Caco-2 (cell line): ENCODE measurements at regions not wholly inside any gene's neighbourhood (a gene's known extent, or its start where the extent isn't known, plus 50 kb on each side); places are given as distances from the start of the nearest gene placed in this dataset.

Source experiments
- BruUV-seq: library from RNA; stranded (reverse); fragments of 400-500 nt; replicated peaks from 2 replicates; lab custom pipeline; 2021; lab: Mats Ljungman, UMichigan
- CTCF ChIA-PET: fragments of 300-600 bp; sonication (Branson Sonifier 250); formaldehyde crosslinking; loops from one replicate; lab custom pipeline; 2022; ENCODE audit warnings: antibody characterized with exemption; lab: Charles Lee
- POLR2A ChIA-PET: fragments of 300-600 bp; sonication (Branson Sonifier 250); formaldehyde crosslinking; loops from one replicate; lab custom pipeline; 2022; ENCODE audit warnings: antibody characterized with exemption; lab: Charles Lee
- DNase-seq, 2 experiments: peaks; one replicate each; pipeline versions ENCODE4 v3.0.0 to v3.0.0-alpha.2; 2020 to 2022
- H3K27me3 ChIP-seq: replicated peaks from 2 replicates; pipeline ENCODE4 v1.6.0; 2011; ENCODE audit warnings: low read length; ENCODE audit not compliant: control insufficient read depth, insufficient read depth
- H3K36me3 ChIP-seq: 2 replicates; pipeline ENCODE4 v1.5.1; 2011; ENCODE audit warnings: low read length; ENCODE audit not compliant: control insufficient read depth, insufficient read depth
- H3K4me1 ChIP-seq: fragments of 250-450 bp; sonication (Bioruptor Pico); 2 replicates; pipeline ENCODE4 v1.5.1; 2020; ENCODE audit warnings: mild to moderate bottlenecking
- H3K4me3 ChIP-seq: 2 replicates; pipeline ENCODE4 v1.5.1; 2011; ENCODE audit warnings: low read depth, mild to moderate bottlenecking, control low read depth, low read length
- H3K9me3 ChIP-seq: fragments of 250-450 bp; sonication (Bioruptor Pico); 2 replicates; pipeline ENCODE4 v1.5.1; 2020; ENCODE audit warnings: mild to moderate bottlenecking, moderate library complexity
- H3K27ac Mint-ChIP-seq: one replicate; pipeline ENCODE4 v1.8.0; 2022; ENCODE audit warnings: mixed read lengths; ENCODE audit not compliant: unreplicated experiment
- H3K27me3 Mint-ChIP-seq: one replicate; pipeline ENCODE4 v1.8.0; 2022; ENCODE audit warnings: mixed read lengths; ENCODE audit not compliant: insufficient read depth, unreplicated experiment
- H3K36me3 Mint-ChIP-seq: one replicate; pipeline ENCODE4 v1.8.0; 2022; ENCODE audit warnings: mild to moderate bottlenecking, mixed read lengths; ENCODE audit not compliant: insufficient read depth, unreplicated experiment
- H3K4me1 Mint-ChIP-seq: one replicate; pipeline ENCODE4 v1.8.0; 2022; ENCODE audit warnings: low read depth, mixed read lengths; ENCODE audit not compliant: unreplicated experiment
- H3K4me3 Mint-ChIP-seq: one replicate; pipeline ENCODE4 v1.8.0; 2022; ENCODE audit warnings: mild to moderate bottlenecking, moderate library complexity, mixed read lengths; ENCODE audit not compliant: unreplicated experiment
- H3K9me3 Mint-ChIP-seq: one replicate; pipeline ENCODE4 v1.8.0; 2022; ENCODE audit warnings: mixed read lengths; ENCODE audit not compliant: unreplicated experiment
- intact Hi-C: fragments of 100-400 bp; cut with micrococcal nuclease; formaldehyde crosslinking; loops from one replicate; pipeline ENCODE4 v1.10.0; 2022; ENCODE audit not compliant: unreplicated experiment
- TF ChIP-seq, protein P1 (sequence below), 2 experiments: fragments of 200-600 bp in 1 of 2; IDR thresholded peaks; 1 replicate in 1 of 2; 2 replicates in 1 of 2; pipeline versions ENCODE4 v1.5.1 to v1.8.0; 2011 to 2022; ENCODE audit warnings: antibody characterized with exemption in 1 of 2, control low read depth in 1 of 2, inconsistent platforms in 1 of 2, low read depth in 1 of 2, low read length in 1 of 2, mild to moderate bottlenecking in 1 of 2, moderate library complexity in 1 of 2; ENCODE audit not compliant: insufficient read depth in 1 of 2, severe bottlenecking in 1 of 2, unreplicated experiment in 1 of 2

DNA sequence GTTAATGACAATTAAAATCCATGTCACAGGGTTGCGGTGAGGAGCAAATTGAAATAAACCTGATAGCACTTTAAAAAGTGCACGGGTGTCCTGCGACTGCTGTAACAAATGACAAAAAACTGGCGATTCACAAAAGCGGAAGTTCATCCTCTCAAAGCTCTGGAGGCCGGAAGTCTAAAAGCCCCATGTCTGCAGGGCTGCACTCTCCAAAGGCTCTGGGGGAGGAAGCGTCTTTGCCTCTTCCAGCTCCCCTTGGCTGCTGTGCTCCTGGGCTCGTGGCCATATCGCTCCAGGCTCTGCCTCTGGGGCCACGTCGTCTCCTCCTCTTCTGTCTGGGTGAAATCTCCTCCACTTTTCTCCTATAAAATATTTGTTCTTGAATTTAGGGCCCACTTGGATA lies 273.9 kb upstream of the IRX2 start:
- Mint-ChIP-seq H3K27ac (no peak overlapping the region), H3K4me1 (no peaks in the 10 kb centered on the region), H3K9me3 (no peaks in the 10 kb centered on the region), H3K4me3 (no peak overlapping the region), H3K36me3 (no peaks in the 10 kb centered on the region), H3K27me3 (peaks cover 5% of the 10 kb centered on the region)
- no peak overlapping the region for H3K4me3 ChIP-seq
- H3K27me3 ChIP-seq: no peaks in the 10 kb centered on the region; the same call in 1 of the 2 replicates
- CTCF ChIA-PET: no interaction called here
- POLR2A ChIA-PET: no interaction called here
- DNase-seq: no peak
- H3K9me3 ChIP-seq: no peaks in the 10 kb centered on the region
- intact Hi-C loops: no loop called here
- no peaks in the 10 kb centered on the region for H3K36me3 ChIP-seq
- BruUV-seq: no TSS peak
- TF ChIP-seq, protein P1, sequence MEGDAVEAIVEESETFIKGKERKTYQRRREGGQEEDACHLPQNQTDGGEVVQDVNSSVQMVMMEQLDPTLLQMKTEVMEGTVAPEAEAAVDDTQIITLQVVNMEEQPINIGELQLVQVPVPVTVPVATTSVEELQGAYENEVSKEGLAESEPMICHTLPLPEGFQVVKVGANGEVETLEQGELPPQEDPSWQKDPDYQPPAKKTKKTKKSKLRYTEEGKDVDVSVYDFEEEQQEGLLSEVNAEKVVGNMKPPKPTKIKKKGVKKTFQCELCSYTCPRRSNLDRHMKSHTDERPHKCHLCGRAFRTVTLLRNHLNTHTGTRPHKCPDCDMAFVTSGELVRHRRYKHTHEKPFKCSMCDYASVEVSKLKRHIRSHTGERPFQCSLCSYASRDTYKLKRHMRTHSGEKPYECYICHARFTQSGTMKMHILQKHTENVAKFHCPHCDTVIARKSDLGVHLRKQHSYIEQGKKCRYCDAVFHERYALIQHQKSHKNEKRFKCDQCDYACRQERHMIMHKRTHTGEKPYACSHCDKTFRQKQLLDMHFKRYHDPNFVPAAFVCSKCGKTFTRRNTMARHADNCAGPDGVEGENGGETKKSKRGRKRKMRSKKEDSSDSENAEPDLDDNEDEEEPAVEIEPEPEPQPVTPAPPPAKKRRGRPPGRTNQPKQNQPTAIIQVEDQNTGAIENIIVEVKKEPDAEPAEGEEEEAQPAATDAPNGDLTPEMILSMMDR (IDR thresholded peaks at IDR 0.05; ENCODE audit: insufficient read depth in 1 of 2, low read depth in 1 of 2, low read length in 1 of 2, severe bottlenecking in 1 of 2, unreplicated experiment in 1 of 2): no peak
- H3K4me1 ChIP-seq: no peaks in the 10 kb centered on the region

DNA sequence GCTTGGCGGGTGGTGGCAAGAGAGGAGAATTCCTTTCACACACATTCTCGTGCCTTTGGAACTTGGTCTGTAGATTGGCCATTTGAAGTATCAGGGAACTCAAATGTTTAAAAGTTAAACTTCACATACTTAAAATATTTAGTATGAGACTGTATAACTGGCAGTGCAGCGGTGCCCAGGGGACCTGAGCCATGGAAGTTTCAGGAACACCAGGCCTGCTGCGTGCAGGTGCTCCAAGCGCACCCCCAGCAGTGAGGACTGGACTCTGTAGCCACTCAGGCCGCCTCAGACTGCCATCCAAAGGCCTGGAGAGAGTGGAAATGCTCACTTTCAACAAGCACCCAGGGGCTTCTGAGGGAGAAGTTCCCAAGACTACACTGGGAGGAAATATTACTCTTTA lies 273.5 kb upstream of the IRX2 start:
- POLR2A ChIA-PET: no interaction called here
- Mint-ChIP-seq H3K36me3 (no peaks in the 10 kb centered on the region), H3K27me3 (peaks cover 5% of the 10 kb centered on the region), H3K9me3 (no peaks in the 10 kb centered on the region), H3K27ac (no peak overlapping the region), H3K4me3 (no peak overlapping the region), H3K4me1 (no peaks in the 10 kb centered on the region)
- no peaks in the 10 kb centered on the region for H3K36me3 ChIP-seq
- no TSS peak for BruUV-seq
- DNase-seq: no peak
- TF ChIP-seq, protein P1 (IDR thresholded peaks at IDR 0.05; ENCODE audit: insufficient read depth in 1 of 2, low read depth in 1 of 2, low read length in 1 of 2, severe bottlenecking in 1 of 2, unreplicated experiment in 1 of 2): no peak
- no peaks in the 10 kb centered on the region; the same call in 1 of the 2 replicates for H3K27me3 ChIP-seq
- H3K9me3 ChIP-seq: no peaks in the 10 kb centered on the region
- H3K4me3 ChIP-seq: no peak overlapping the region
- no peaks in the 10 kb centered on the region for H3K4me1 ChIP-seq
- CTCF ChIA-PET: no interaction called here
- intact Hi-C loops: no loop called here

DNA sequence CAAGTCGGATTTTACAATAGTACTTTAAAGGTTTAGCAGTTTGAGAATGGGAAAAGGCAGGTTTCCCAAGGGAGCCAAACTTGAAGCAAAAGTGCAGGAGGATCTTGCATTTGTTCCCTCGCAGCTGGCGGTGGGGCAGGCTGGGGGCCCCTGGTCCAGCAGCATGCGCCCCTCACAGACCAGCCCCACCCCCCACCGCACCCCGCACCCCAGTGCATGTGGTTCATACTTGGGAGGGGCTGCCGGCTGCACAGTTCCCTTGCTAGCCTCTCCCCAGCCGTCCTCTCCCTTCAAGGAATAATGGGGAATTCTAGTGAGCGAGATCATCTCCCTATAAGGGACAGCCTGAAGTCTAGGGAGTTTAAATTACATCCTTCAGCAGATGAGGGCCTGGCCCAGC lies 273.1 kb upstream of the IRX2 start:
- ChIA-PET CTCF (no interaction called here), POLR2A (no interaction called here)
- H3K27me3 ChIP-seq: no peaks in the 10 kb centered on the region; the same call in 1 of the 2 replicates
- Mint-ChIP-seq H3K9me3 (no peaks in the 10 kb centered on the region), H3K4me1 (no peaks in the 10 kb centered on the region), H3K27me3 (peaks cover 4% of the 10 kb centered on the region), H3K27ac (no peak overlapping the region), H3K4me3 (no peak overlapping the region), H3K36me3 (no peaks in the 10 kb centered on the region)
- TF ChIP-seq, protein P1 (IDR thresholded peaks at IDR 0.05; ENCODE audit: insufficient read depth in 1 of 2, low read depth in 1 of 2, low read length in 1 of 2, severe bottlenecking in 1 of 2, unreplicated experiment in 1 of 2): no peak
- H3K4me3 ChIP-seq: no peak overlapping the region
- no peak for DNase-seq
- H3K36me3 ChIP-seq: no peaks in the 10 kb centered on the region
- no peaks in the 10 kb centered on the region for H3K9me3 ChIP-seq
- BruUV-seq: no TSS peak
- H3K4me1 ChIP-seq: no peaks in the 10 kb centered on the region
- intact Hi-C loops: no loop called here
